ENCODE measurements at regions not wholly inside any gene's neighbourhood (a gene's known extent, or its start where the extent isn't known, plus 50 kb on each side); places are given as distances from the start of the nearest gene placed in this dataset.

DNA sequence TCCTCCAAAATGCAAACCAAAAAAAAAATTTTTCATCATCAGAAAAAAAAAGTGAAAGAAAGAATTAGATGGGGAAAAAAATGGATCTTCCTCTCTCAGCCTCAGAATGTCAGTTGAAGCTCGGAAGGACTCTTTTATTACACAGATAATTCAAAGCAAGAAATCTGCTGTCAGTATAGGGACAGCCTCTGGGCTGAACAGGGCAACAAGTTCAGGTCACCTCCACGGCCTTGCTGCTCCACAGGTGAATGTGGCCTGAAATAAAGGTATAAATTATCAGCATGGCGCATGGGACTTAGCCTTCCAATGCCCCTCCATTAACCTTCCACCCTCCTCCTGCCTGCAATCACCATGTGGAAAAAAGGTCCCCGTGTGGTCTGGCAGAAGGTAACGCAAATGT lies 316.8 kb upstream of the POU3F3 start:
- no peak for ATAC-seq

More for the DNA sequence above, 316.8 kb upstream of the POU3F3 start:
- Histone ChIP-seq H3K4me2 (no peak overlapping the region), H3K9me2 (ENCODE audit: insufficient read depth) (no peaks in the 10 kb centered on the region), H2AFZ (no peak overlapping the region), H3K79me2 (replicated peaks; ENCODE audit: insufficient read depth) (no peaks in the 10 kb centered on the region), H3K36me3 (ENCODE audit: insufficient read depth) (no peaks in the 10 kb centered on the region), H4K20me1 (replicated peaks; ENCODE audit: insufficient read depth) (no peaks in the 10 kb centered on the region), H3K27me3 (ENCODE audit: insufficient read depth) (no peaks in the 10 kb centered on the region), H3K4me1 (ENCODE audit: insufficient read depth) (no peaks in the 10 kb centered on the region), H3K27ac (ENCODE audit: low read depth) (no peak overlapping the region), H3F3A (replicated peaks; ENCODE audit: low read depth) (no peaks in the 10 kb centered on the region), H3K4me3 (no peak overlapping the region)
- Mint-ChIP-seq H3K4me1 (peaks cover 8% of the 10 kb centered on the region), H3K36me3 (ENCODE audit: low read depth) (no peaks in the 10 kb centered on the region), H3K9me3 (no peaks in the 10 kb centered on the region), H3K4me3 (no peak overlapping the region), H3K27me3 (ENCODE audit: insufficient read depth, low read depth, poor library complexity) (peaks cover 6% of the 10 kb centered on the region), H3K27ac (no peak overlapping the region)
- TF ChIP-seq JUNB (IDR thresholded peaks at IDR 0.05; ENCODE audit: unreplicated experiment), result no peak
- no peak for TF ChIP-seq STAT1 (IDR thresholded peaks at IDR 0.05; ENCODE audit: unreplicated experiment)
- no peak for TF ChIP-seq EZH2 (IDR thresholded peaks at IDR 0.05; ENCODE audit: low read depth, unreplicated experiment)
- TF ChIP-seq ZNF331 (CRISPR knock-in tag; IDR thresholded peaks at IDR 0.05; ENCODE audit: low read depth), result no peak
- TF ChIP-seq ZNF114 (CRISPR knock-in tag; IDR thresholded peaks at IDR 0.05), result no peak
- TF ChIP-seq, protein P1, sequence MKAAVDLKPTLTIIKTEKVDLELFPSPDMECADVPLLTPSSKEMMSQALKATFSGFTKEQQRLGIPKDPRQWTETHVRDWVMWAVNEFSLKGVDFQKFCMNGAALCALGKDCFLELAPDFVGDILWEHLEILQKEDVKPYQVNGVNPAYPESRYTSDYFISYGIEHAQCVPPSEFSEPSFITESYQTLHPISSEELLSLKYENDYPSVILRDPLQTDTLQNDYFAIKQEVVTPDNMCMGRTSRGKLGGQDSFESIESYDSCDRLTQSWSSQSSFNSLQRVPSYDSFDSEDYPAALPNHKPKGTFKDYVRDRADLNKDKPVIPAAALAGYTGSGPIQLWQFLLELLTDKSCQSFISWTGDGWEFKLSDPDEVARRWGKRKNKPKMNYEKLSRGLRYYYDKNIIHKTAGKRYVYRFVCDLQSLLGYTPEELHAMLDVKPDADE (IDR thresholded peaks at IDR 0.05), result no peak
- TF ChIP-seq CREB1 (CRISPR knock-in tag; IDR thresholded peaks at IDR 0.05; ENCODE audit: low read depth), result no peak
- TF ChIP-seq, protein P2, sequence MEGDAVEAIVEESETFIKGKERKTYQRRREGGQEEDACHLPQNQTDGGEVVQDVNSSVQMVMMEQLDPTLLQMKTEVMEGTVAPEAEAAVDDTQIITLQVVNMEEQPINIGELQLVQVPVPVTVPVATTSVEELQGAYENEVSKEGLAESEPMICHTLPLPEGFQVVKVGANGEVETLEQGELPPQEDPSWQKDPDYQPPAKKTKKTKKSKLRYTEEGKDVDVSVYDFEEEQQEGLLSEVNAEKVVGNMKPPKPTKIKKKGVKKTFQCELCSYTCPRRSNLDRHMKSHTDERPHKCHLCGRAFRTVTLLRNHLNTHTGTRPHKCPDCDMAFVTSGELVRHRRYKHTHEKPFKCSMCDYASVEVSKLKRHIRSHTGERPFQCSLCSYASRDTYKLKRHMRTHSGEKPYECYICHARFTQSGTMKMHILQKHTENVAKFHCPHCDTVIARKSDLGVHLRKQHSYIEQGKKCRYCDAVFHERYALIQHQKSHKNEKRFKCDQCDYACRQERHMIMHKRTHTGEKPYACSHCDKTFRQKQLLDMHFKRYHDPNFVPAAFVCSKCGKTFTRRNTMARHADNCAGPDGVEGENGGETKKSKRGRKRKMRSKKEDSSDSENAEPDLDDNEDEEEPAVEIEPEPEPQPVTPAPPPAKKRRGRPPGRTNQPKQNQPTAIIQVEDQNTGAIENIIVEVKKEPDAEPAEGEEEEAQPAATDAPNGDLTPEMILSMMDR (conservative IDR thresholded peaks at IDR 0.05; ENCODE audit: low read depth in 2 of 2), result no peak
- no peak for TF ChIP-seq EZH2phosphoT487 (IDR thresholded peaks at IDR 0.05; ENCODE audit: unreplicated experiment)
- no peak for TF ChIP-seq NANOG (IDR thresholded peaks at IDR 0.05; ENCODE audit: borderline replicate concordance)
- TF ChIP-seq, protein P3, sequence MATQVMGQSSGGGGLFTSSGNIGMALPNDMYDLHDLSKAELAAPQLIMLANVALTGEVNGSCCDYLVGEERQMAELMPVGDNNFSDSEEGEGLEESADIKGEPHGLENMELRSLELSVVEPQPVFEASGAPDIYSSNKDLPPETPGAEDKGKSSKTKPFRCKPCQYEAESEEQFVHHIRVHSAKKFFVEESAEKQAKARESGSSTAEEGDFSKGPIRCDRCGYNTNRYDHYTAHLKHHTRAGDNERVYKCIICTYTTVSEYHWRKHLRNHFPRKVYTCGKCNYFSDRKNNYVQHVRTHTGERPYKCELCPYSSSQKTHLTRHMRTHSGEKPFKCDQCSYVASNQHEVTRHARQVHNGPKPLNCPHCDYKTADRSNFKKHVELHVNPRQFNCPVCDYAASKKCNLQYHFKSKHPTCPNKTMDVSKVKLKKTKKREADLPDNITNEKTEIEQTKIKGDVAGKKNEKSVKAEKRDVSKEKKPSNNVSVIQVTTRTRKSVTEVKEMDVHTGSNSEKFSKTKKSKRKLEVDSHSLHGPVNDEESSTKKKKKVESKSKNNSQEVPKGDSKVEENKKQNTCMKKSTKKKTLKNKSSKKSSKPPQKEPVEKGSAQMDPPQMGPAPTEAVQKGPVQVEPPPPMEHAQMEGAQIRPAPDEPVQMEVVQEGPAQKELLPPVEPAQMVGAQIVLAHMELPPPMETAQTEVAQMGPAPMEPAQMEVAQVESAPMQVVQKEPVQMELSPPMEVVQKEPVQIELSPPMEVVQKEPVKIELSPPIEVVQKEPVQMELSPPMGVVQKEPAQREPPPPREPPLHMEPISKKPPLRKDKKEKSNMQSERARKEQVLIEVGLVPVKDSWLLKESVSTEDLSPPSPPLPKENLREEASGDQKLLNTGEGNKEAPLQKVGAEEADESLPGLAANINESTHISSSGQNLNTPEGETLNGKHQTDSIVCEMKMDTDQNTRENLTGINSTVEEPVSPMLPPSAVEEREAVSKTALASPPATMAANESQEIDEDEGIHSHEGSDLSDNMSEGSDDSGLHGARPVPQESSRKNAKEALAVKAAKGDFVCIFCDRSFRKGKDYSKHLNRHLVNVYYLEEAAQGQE (IDR thresholded peaks at IDR 0.05; ENCODE audit: unreplicated experiment), result no peak
- TF ChIP-seq, protein P4, sequence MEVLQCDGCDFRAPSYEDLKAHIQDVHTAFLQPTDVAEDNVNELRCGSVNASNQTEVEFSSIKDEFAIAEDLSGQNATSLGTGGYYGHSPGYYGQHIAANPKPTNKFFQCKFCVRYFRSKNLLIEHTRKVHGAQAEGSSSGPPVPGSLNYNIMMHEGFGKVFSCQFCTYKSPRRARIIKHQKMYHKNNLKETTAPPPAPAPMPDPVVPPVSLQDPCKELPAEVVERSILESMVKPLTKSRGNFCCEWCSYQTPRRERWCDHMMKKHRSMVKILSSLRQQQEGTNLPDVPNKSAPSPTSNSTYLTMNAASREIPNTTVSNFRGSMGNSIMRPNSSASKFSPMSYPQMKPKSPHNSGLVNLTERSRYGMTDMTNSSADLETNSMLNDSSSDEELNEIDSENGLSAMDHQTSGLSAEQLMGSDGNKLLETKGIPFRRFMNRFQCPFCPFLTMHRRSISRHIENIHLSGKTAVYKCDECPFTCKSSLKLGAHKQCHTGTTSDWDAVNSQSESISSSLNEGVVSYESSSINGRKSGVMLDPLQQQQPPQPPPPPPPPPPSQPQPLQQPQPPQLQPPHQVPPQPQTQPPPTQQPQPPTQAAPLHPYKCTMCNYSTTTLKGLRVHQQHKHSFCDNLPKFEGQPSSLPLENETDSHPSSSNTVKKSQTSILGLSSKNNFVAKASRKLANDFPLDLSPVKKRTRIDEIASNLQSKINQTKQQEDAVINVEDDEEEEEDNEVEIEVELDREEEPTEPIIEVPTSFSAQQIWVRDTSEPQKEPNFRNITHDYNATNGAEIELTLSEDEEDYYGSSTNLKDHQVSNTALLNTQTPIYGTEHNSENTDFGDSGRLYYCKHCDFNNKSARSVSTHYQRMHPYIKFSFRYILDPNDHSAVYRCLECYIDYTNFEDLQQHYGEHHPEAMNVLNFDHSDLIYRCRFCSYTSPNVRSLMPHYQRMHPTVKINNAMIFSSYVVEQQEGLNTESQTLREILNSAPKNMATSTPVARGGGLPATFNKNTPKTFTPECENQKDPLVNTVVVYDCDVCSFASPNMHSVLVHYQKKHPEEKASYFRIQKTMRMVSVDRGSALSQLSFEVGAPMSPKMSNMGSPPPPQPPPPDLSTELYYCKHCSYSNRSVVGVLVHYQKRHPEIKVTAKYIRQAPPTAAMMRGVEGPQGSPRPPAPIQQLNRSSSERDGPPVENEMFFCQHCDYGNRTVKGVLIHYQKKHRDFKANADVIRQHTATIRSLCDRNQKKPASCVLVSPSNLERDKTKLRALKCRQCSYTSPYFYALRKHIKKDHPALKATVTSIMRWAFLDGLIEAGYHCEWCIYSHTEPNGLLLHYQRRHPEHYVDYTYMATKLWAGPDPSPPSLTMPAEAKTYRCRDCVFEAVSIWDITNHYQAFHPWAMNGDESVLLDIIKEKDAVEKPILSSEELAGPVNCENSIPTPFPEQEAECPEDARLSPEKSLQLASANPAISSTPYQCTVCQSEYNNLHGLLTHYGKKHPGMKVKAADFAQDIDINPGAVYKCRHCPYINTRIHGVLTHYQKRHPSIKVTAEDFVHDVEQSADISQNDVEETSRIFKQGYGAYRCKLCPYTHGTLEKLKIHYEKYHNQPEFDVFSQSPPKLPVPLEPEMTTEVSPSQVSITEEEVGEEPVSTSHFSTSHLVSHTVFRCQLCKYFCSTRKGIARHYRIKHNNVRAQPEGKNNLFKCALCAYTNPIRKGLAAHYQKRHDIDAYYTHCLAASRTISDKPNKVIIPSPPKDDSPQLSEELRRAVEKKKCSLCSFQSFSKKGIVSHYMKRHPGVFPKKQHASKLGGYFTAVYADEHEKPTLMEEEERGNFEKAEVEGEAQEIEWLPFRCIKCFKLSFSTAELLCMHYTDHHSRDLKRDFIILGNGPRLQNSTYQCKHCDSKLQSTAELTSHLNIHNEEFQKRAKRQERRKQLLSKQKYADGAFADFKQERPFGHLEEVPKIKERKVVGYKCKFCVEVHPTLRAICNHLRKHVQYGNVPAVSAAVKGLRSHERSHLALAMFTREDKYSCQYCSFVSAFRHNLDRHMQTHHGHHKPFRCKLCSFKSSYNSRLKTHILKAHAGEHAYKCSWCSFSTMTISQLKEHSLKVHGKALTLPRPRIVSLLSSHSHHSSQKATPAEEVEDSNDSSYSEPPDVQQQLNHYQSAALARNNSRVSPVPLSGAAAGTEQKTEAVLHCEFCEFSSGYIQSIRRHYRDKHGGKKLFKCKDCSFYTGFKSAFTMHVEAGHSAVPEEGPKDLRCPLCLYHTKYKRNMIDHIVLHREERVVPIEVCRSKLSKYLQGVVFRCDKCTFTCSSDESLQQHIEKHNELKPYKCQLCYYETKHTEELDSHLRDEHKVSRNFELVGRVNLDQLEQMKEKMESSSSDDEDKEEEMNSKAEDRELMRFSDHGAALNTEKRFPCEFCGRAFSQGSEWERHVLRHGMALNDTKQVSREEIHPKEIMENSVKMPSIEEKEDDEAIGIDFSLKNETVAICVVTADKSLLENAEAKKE (CRISPR knock-in tag; IDR thresholded peaks at IDR 0.05), result no peak
- TF ChIP-seq POLR2AphosphoS5 (IDR thresholded peaks at IDR 0.05; ENCODE audit: low read depth), result no peak
- no peak for DNase-seq (ENCODE audit: low spot score)
